Uterus (tissue), 3 donors: ENCODE measurements at regions not wholly inside any gene's neighbourhood (a gene's known extent, or its start where the extent isn't known, plus 50 kb on each side); places are given as distances from the start of the nearest gene placed in this dataset.
A peak's percentile ranks its signal among the peaks of the same experiment; 100 is the strongest.

Experiments used
- DNase-seq, 2 donors: peaks; one replicate each; pipeline ENCODE4 v3.0.0-alpha.2; 2019 to 2020
- H3K27ac ChIP-seq, 2 donors: fragments of 200-600 bp; sonication (generic); 1 replicate in 1 of 2; 2 replicates in 1 of 2; pipeline ENCODE4 v1.5.1; 2016 to 2018
- H3K27me3 ChIP-seq, 2 donors: fragments of 200-600 bp; sonication (generic); one replicate each; pipeline ENCODE4 v1.5.1; 2018 to 2019; ENCODE audit warnings: control low read depth in 1 of 2
- H3K36me3 ChIP-seq, 2 donors: fragments of 200-600 bp; sonication (generic); one replicate each; pipeline ENCODE4 v1.5.1; 2019; ENCODE audit warnings: control low read depth in 1 of 2
- H3K4me1 ChIP-seq, 2 donors: fragments of 200-600 bp; sonication (generic); one replicate each; pipeline ENCODE4 v1.5.1; 2018 to 2019; ENCODE audit warnings: control low read depth in 1 of 2
- H3K4me3 ChIP-seq, 2 donors: fragments of 200-600 bp; sonication (generic); 1 replicate in 1 of 2; 2 replicates in 1 of 2; pipeline ENCODE4 v1.5.1; 2018 to 2019; ENCODE audit warnings: mild to moderate bottlenecking in 1 of 2
- H3K9me3 ChIP-seq, 2 donors: fragments of 200-600 bp; sonication (generic); one replicate each; pipeline ENCODE4 v1.5.1; 2019; ENCODE audit warnings: control low read depth in 1 of 2
- POLR2A ChIP-seq, 2 donors: fragments of 450-650 bp; IDR thresholded peaks; one replicate each; pipeline ENCODE4 v1.6.1; 2016; ENCODE audit warnings: antibody characterized with exemption in 2 of 2, mild to moderate bottlenecking in 1 of 2, moderate library complexity in 1 of 2
- intact Hi-C: fragments of 100-400 bp; cut with DNase I; formaldehyde crosslinking; loops from one replicate; pipeline ENCODE4 v1.15.1; 2023; ENCODE audit warnings: low total_unique reads
- TF ChIP-seq, protein P1 (sequence below), 4 experiments: fragments of 200-600 bp in 2 of 4; fragments of 450-650 bp in 2 of 4; sonication (generic) in 2 of 4; IDR thresholded peaks; one replicate each; pipeline ENCODE4 v1.5.1; 2016 to 2019; ENCODE audit warnings: antibody characterized with exemption in 4 of 4, mild to moderate bottlenecking in 2 of 4, moderate library complexity in 1 of 4
- donor health status: DM: yes; HTN: yes; CAD: no.

- Histone ChIP-seq H3K27ac (no peak overlapping the region), H3K9me3 (no peaks in the 10 kb centered on the region), H3K27me3 (peaks cover 18 to 51% of the 10 kb centered on the region in 2 donors), H3K4me3 (peak overlapping the region in 1 of 2 donors; percentile 42), H3K4me1 (no peaks in the 10 kb centered on the region), H3K36me3 (no peaks in the 10 kb centered on the region)
- no peak for TF ChIP-seq POLR2A (IDR thresholded peaks at IDR 0.05)
- TF ChIP-seq, protein P1, sequence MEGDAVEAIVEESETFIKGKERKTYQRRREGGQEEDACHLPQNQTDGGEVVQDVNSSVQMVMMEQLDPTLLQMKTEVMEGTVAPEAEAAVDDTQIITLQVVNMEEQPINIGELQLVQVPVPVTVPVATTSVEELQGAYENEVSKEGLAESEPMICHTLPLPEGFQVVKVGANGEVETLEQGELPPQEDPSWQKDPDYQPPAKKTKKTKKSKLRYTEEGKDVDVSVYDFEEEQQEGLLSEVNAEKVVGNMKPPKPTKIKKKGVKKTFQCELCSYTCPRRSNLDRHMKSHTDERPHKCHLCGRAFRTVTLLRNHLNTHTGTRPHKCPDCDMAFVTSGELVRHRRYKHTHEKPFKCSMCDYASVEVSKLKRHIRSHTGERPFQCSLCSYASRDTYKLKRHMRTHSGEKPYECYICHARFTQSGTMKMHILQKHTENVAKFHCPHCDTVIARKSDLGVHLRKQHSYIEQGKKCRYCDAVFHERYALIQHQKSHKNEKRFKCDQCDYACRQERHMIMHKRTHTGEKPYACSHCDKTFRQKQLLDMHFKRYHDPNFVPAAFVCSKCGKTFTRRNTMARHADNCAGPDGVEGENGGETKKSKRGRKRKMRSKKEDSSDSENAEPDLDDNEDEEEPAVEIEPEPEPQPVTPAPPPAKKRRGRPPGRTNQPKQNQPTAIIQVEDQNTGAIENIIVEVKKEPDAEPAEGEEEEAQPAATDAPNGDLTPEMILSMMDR (IDR thresholded peaks at IDR 0.05): no peak
- intact Hi-C loops: no loop called here
- no peak for DNase-seq
Observed at GRCh38 chr5:73233053-73233460, 60.1 kb downstream of the TMEM174 start.

DNA sequence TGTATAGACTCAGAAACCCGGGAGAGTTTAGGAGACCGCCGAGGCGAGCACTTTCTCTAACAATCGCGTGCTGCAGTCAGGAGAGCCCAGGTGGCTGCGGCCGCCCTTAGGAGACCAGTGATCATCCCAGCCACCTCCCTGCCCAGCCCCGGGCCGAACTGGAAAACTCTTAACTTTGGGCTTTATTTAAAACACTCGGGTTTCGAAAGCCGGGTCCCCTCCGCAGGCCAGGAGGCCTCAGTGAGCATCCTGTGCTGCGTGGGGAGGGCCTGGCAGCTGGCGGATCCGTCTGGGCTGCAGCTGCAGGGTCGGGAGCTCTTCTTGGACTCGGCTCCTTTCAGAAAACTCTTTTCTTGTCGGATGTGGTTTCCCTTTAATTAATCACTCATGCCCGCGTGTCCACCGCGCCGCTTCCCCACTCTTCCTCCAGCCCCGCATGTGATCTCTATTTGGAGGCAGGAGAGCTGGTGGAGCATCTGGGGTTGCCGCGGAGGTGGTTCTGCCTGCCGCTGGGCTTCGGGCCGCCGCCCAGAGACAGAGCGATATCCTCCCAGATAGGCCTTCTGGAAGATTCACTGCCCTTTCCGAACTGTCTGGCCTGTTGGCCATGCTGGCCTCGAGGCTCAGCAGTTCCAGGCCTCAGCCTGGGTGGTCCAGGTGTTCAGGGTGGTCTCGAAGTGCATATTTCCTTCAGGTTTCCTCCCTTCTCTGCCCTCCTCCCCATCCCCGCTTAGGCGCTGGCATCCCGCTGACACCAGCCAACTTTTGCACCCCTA lies 59.5 kb downstream of the TMEM174 start:
- TF ChIP-seq, protein P1 (IDR thresholded peaks at IDR 0.05): no peak
- no peak for TF ChIP-seq POLR2A (IDR thresholded peaks at IDR 0.05)
- no peaks in the 10 kb centered on the region for H3K9me3 ChIP-seq
- intact Hi-C loops: no loop called here
- no peak overlapping the region for H3K27ac ChIP-seq
- no peak overlapping the region for H3K4me3 ChIP-seq
- H3K27me3 ChIP-seq: peaks cover 18 to 51% of the 10 kb centered on the region in 2 donors
- DNase-seq: no peak
- H3K4me1 ChIP-seq: no peaks in the 10 kb centered on the region
- no peaks in the 10 kb centered on the region for H3K36me3 ChIP-seq

- no peak for TF ChIP-seq POLR2A (IDR thresholded peaks at IDR 0.05)
- TF ChIP-seq, protein P1 (IDR thresholded peaks at IDR 0.05): no peak
- H3K36me3 ChIP-seq: no peaks in the 10 kb centered on the region
- intact Hi-C loops: no loop called here
- no peak for DNase-seq
- no peak overlapping the region for H3K27ac ChIP-seq
- no peaks in the 10 kb centered on the region for H3K4me1 ChIP-seq
- H3K4me3 ChIP-seq: no peak overlapping the region
- H3K9me3 ChIP-seq: no peaks in the 10 kb centered on the region
- H3K27me3 ChIP-seq: peaks cover 18 to 51% of the 10 kb centered on the region in 2 donors
Observed at GRCh38 chr5:73231246-73231778, 58.3 kb downstream of the TMEM174 start.

DNA sequence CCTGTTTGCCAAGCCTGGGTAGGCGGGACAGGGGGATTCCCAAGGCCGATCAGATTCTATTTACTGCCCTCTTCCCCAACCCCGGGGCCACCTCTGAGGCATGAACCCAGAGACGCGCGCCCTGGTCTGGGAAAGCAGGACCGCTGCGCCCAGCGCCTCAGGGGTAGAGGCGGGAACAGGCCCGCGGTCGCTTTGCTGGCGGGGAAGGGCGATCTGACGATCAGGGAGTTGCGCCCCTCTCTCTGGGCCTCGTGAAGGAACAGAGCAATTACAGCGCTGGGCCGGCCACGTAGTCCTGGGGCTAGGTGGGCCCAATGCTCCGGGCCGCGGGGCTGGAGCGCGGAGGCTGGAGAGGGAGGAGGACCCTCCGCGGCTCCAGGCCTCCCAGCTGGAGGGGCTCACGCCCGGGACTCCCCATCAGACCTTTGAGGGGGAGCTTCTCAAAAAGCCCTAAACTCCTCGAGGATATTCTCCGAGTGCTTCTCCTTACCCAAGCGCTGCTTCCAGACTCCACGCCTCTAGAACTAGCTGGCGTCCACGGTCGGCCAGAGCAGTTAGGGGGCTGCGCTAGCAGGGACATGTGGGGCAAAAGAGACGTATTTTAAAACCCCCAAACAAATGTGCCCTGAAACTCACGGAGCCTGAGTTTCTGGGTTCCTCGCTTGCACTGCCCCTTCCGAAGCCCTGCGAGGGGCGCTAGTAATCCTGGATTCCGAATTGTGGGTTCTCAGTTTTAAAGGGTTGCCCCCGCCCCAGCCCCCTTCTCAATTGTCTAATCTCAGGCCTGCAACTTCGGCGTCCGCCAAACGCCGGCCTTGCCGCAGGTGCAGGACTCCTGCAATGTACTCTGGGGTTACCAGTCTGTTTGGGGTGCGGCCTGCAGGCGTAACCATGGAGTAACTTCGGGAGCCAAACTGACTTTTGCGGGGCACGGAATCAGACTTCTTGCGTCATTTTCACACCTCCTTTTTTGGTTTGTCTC lies 57.6 kb downstream of the TMEM174 start:
- no peak for DNase-seq
- TF ChIP-seq, protein P1 (IDR thresholded peaks at IDR 0.05): no peak
- TF ChIP-seq POLR2A (IDR thresholded peaks at IDR 0.05): no peak
- H3K4me1 ChIP-seq: no peaks in the 10 kb centered on the region
- no peaks in the 10 kb centered on the region for H3K9me3 ChIP-seq
- intact Hi-C loops: no loop called here
- peaks cover 18 to 51% of the 10 kb centered on the region in 2 donors for H3K27me3 ChIP-seq
- H3K4me3 ChIP-seq: no peak overlapping the region
- H3K27ac ChIP-seq: no peak overlapping the region
- H3K36me3 ChIP-seq: no peaks in the 10 kb centered on the region
